H1 (cell line): ENCODE measurements at regions not wholly inside any gene's neighbourhood (a gene's known extent, or its start where the extent isn't known, plus 50 kb on each side); places are given as distances from the start of the nearest gene placed in this dataset.

Experiments
- CTCF ChIA-PET: fragments of 300-600 bp; sonication (Branson Sonifier 250); formaldehyde crosslinking; loops from one replicate; lab custom pipeline; 2021; ENCODE audit not compliant: partially characterized antibody; lab: Charles Lee
- POLR2A ChIA-PET: fragments of 300-600 bp; sonication (Branson Sonifier 250); formaldehyde crosslinking; loops from one replicate; lab custom pipeline; 2021; ENCODE audit warnings: inconsistent platforms; ENCODE audit not compliant: partially characterized antibody; lab: Charles Lee
- DNase-seq, 2 experiments: peaks; one replicate each; pipeline versions ENCODE4 v3.0.0 to v3.0.0-alpha.2; 2010 to 2022; ENCODE audit warnings: low spot score in 2 of 2, low read depth in 1 of 2, mixed read lengths in 1 of 2
- FAIRE-seq: peaks from 2 replicates; lab custom pipeline; 2011; peaks lifted over from hg19 to GRCh38; lab: Jason Lieb, UNC
- H2AFZ ChIP-seq: 2 replicates; pipeline ENCODE4 v1.8.1; 2012; ENCODE audit warnings: low read length, inconsistent platforms
- H2AK5ac ChIP-seq: 2 replicates; pipeline ENCODE4 v1.6.1; 2013; ENCODE audit warnings: low read depth, low read length
- H2BK120ac ChIP-seq: replicated peaks from 2 replicates; pipeline ENCODE3; 2013; ENCODE audit warnings: low read depth, low read length, inconsistent platforms
- H2BK12ac ChIP-seq: 2 replicates; pipeline ENCODE4 v1.6.1; 2013; ENCODE audit warnings: low read depth, low read length
- H2BK15ac ChIP-seq: 2 replicates; pipeline ENCODE4 v1.6.1; 2013; ENCODE audit warnings: low read length
- H2BK20ac ChIP-seq: 2 replicates; pipeline ENCODE4 v1.6.1; 2013; ENCODE audit warnings: low read length
- H2BK5ac ChIP-seq: 2 replicates; pipeline ENCODE4 v1.6.1; 2013; ENCODE audit warnings: low read depth, low read length
- H3K14ac ChIP-seq: 2 replicates; pipeline ENCODE4 v1.6.1; 2013; ENCODE audit warnings: inconsistent platforms; ENCODE audit not compliant: insufficient read length
- H3K18ac ChIP-seq: 2 replicates; pipeline ENCODE4 v1.6.1; 2013; ENCODE audit warnings: low read length; ENCODE audit errors: extremely low read depth
- H3K23ac ChIP-seq: 2 replicates; pipeline ENCODE4 v1.6.1; 2013; ENCODE audit warnings: inconsistent platforms; ENCODE audit not compliant: insufficient read length
- H3K23me2 ChIP-seq: 2 replicates; pipeline ENCODE4 v1.6.1; 2013; ENCODE audit warnings: low read depth, low read length
- H3K27ac ChIP-seq: 2 replicates; pipeline ENCODE4 v1.6.1; 2011; ENCODE audit warnings: low read depth, low read length, inconsistent platforms
- H3K27me3 ChIP-seq, 4 experiments: replicated peaks in 1 of 4; 1 replicate in 1 of 4; 2 replicates in 3 of 4; pipeline versions ENCODE4 v1.6.1 to v1.8.1; 2011 to 2013; ENCODE audit warnings: low read length in 3 of 4, mild to moderate bottlenecking in 3 of 4, inconsistent platforms in 2 of 4, mixed read lengths in 2 of 4, moderate library complexity in 1 of 4; ENCODE audit not compliant: control insufficient read depth in 3 of 4, insufficient read depth in 3 of 4; ENCODE audit errors: extremely low read depth in 1 of 4
- H3K36me3 ChIP-seq, 4 experiments: 2 replicates each; pipeline versions ENCODE4 v1.6.1 to v1.8.1; 2011 to 2013; ENCODE audit warnings: mild to moderate bottlenecking in 4 of 4, low read length in 3 of 4, moderate library complexity in 2 of 4, control low read depth in 1 of 4, inconsistent platforms in 1 of 4; ENCODE audit not compliant: insufficient read depth in 4 of 4, control insufficient read depth in 2 of 4
- H3K4ac ChIP-seq: replicated peaks from 2 replicates; pipeline ENCODE3; 2013; ENCODE audit warnings: low read length, low read depth, mixed read lengths, inconsistent platforms; ENCODE audit not compliant: insufficient read length
- H3K4me1 ChIP-seq, 4 experiments: replicated peaks in 1 of 4; 1 replicate in 1 of 4; 2 replicates in 3 of 4; pipeline versions ENCODE4 v1.6.1 to v1.8.1; 2011 to 2013; ENCODE audit warnings: low read length in 3 of 4, inconsistent platforms in 2 of 4, mixed read lengths in 1 of 4; ENCODE audit not compliant: insufficient read depth in 4 of 4, control insufficient read depth in 3 of 4
- H3K4me2 ChIP-seq, 2 experiments: 2 replicates each; pipeline versions ENCODE4 v1.6.1 to v1.8.1; 2011 to 2013; ENCODE audit warnings: low read depth in 2 of 2, low read length in 2 of 2, control low read depth in 1 of 2, inconsistent platforms in 1 of 2, mild to moderate bottlenecking in 1 of 2; ENCODE audit not compliant: insufficient read depth in 1 of 2
- H3K4me3 ChIP-seq, 4 experiments: fragments of 200-600, 300-600 bp in 1 of 4; sonication (generic), shearing (Covaris generic), sonication (Bioruptor Twin) in 1 of 4; 2 replicates each; pipeline versions ENCODE4 v1.5.1 to v1.8.1; 2011 to 2016; ENCODE audit warnings: low read length in 4 of 4, low read depth in 3 of 4, control low read depth in 2 of 4, inconsistent platforms in 2 of 4, mild to moderate bottlenecking in 2 of 4, mixed read lengths in 1 of 4, moderate library complexity in 1 of 4; ENCODE audit not compliant: insufficient read depth in 2 of 4; ENCODE audit errors: extremely low read depth in 1 of 4
- H3K56ac ChIP-seq: replicated peaks from 2 replicates; pipeline ENCODE3; 2013; ENCODE audit warnings: low read depth, mild to moderate bottlenecking, mixed read lengths, low read length, inconsistent platforms; ENCODE audit not compliant: insufficient read length
- H3K79me1 ChIP-seq: 2 replicates; pipeline ENCODE4 v1.6.1; 2013; ENCODE audit warnings: low read depth, low read length, control low read depth
- H3K79me2 ChIP-seq, 2 experiments: 2 replicates each; pipeline versions ENCODE4 v1.6.1 to v1.8.1; 2012 to 2013; ENCODE audit warnings: low read length in 2 of 2, mild to moderate bottlenecking in 2 of 2, inconsistent platforms in 1 of 2; ENCODE audit not compliant: insufficient read depth in 2 of 2, control insufficient read depth in 1 of 2
- H3K9ac ChIP-seq, 4 experiments: replicated peaks in 1 of 4; 1 replicate in 1 of 4; 2 replicates in 3 of 4; pipeline versions ENCODE4 v1.6.1 to v1.8.1; 2011 to 2013; ENCODE audit warnings: low read depth in 3 of 4, low read length in 3 of 4, control low read depth in 2 of 4, mild to moderate bottlenecking in 2 of 4, moderate library complexity in 2 of 4, inconsistent platforms in 1 of 4; ENCODE audit errors: extremely low read depth in 1 of 4
- H3K9me3 ChIP-seq, 2 experiments: 2 replicates each; pipeline versions ENCODE4 v1.6.1 to v1.8.1; 2012 to 2013; ENCODE audit warnings: mild to moderate bottlenecking in 2 of 2, moderate library complexity in 2 of 2, control low read depth in 1 of 2, inconsistent platforms in 1 of 2, low read depth in 1 of 2, low read length in 1 of 2, mixed read lengths in 1 of 2; ENCODE audit not compliant: insufficient read depth in 2 of 2
- H4K20me1 ChIP-seq, 2 experiments: replicated peaks in 1 of 2; 2 replicates each; pipeline versions ENCODE3 to v1.8.1; 2011 to 2013; ENCODE audit warnings: inconsistent platforms in 2 of 2, low read length in 2 of 2, mild to moderate bottlenecking in 1 of 2; ENCODE audit not compliant: insufficient read depth in 2 of 2, control insufficient read depth in 1 of 2
- H4K5ac ChIP-seq: 2 replicates; pipeline ENCODE4 v1.6.1; 2013; ENCODE audit warnings: low read length, low read depth, mixed read lengths, inconsistent platforms; ENCODE audit not compliant: insufficient read length
- H4K8ac ChIP-seq: 2 replicates; pipeline ENCODE4 v1.8.0; 2013; ENCODE audit warnings: mild to moderate bottlenecking, moderate library complexity, low read length, inconsistent platforms; ENCODE audit not compliant: insufficient read depth; ENCODE audit errors: extremely low read depth
- H4K91ac ChIP-seq: replicated peaks from 2 replicates; pipeline ENCODE3; 2013; ENCODE audit warnings: low read length, mixed read lengths, inconsistent platforms; ENCODE audit not compliant: insufficient read length
- EGR1 ChIP-seq: IDR thresholded peaks from 2 replicates; pipeline ENCODE4 v1.6.1; 2011; ENCODE audit warnings: low read depth, low read length, borderline replicate concordance
- GTF2F1 ChIP-seq: IDR thresholded peaks from 2 replicates; pipeline ENCODE4 v1.6.1; 2012; ENCODE audit warnings: low read depth, low read length, improper control_type of control experiment, borderline replicate concordance
- MAFK ChIP-seq: IDR thresholded peaks from 2 replicates; pipeline ENCODE4 v1.6.1; 2012; ENCODE audit warnings: low read depth, mild to moderate bottlenecking, improper control_type of control experiment, low read length
- MAX ChIP-seq: IDR thresholded peaks from 2 replicates; pipeline ENCODE4 v1.6.1; 2012; ENCODE audit warnings: inconsistent platforms
- NRF1 ChIP-seq: IDR thresholded peaks from 2 replicates; pipeline ENCODE4 v1.6.1; 2011; ENCODE audit warnings: mild to moderate bottlenecking, low read depth, low read length, improper control_type of control experiment
- POU5F1 ChIP-seq: IDR thresholded peaks from 2 replicates; pipeline ENCODE4 v1.6.1; 2011; ENCODE audit warnings: low read depth, mild to moderate bottlenecking, low read length, moderate library complexity
- RFX5 ChIP-seq: IDR thresholded peaks from 2 replicates; pipeline ENCODE4 v1.6.1; 2011; ENCODE audit warnings: low read depth, low read length, improper control_type of control experiment, borderline replicate concordance
- SIN3A ChIP-seq, 2 experiments: IDR thresholded peaks in 1 of 2; conservative IDR thresholded peaks in 1 of 2; 2 replicates each; pipeline ENCODE4 v1.6.1; 2011 to 2012; ENCODE audit warnings: low read length in 2 of 2, improper control_type of control experiment in 1 of 2, low read depth in 1 of 2, mild to moderate bottlenecking in 1 of 2
- SIX5 ChIP-seq: IDR thresholded peaks from 2 replicates; pipeline ENCODE4 v1.6.1; 2011; ENCODE audit warnings: mild to moderate bottlenecking, low read depth, low read length
- SRF ChIP-seq: IDR thresholded peaks from 2 replicates; pipeline ENCODE4 v1.6.1; 2011; ENCODE audit warnings: mild to moderate bottlenecking, low read depth, low read length, moderate library complexity
- TAF7 ChIP-seq: optimal IDR thresholded peaks from 2 replicates; pipeline ENCODE3; 2011; ENCODE audit warnings: low read depth, mild to moderate bottlenecking, inconsistent platforms, low read length, moderate library complexity, borderline replicate concordance
- TBP ChIP-seq: IDR thresholded peaks from 2 replicates; pipeline ENCODE4 v1.6.1; 2011; ENCODE audit warnings: low read depth, low read length, improper control_type of control experiment
- USF2 ChIP-seq: IDR thresholded peaks from 2 replicates; pipeline ENCODE4 v1.6.1; 2011; ENCODE audit warnings: low read length, improper control_type of control experiment
- WGBS, 2 experiments: shearing (Covaris generic) in 1 of 2; methylation state at CpG; one replicate each; pipeline versions ENCODE4 v1.1.6 to v1.1.7; 2013 to 2015; ENCODE audit warnings: low lambda C conversion rate in 2 of 2, mixed read lengths in 2 of 2, inconsistent platforms in 1 of 2, low coverage in 1 of 2, missing lambda C conversion rate in 1 of 2; ENCODE audit not compliant: insufficient replicate concordance in 2 of 2, insufficient coverage in 1 of 2, insufficient read length in 1 of 2; ENCODE audit errors: extremely low coverage in 1 of 2, missing lambda C conversion rate in 1 of 2; 5-methylcytosine and 5-hydroxymethylcytosine counted together

GRCh38 chr10:64762861-64763260 lies 1241.7 kb downstream of the REEP3 start:
- H3K79me1 ChIP-seq: no peaks in the 10 kb centered on the region
- no peak overlapping the region for H2AFZ ChIP-seq
- no peak overlapping the region for H4K91ac ChIP-seq
- H3K9ac ChIP-seq: no peak overlapping the region
- H3K27me3 ChIP-seq: no peaks in the 10 kb centered on the region
- no peak overlapping the region for H3K27ac ChIP-seq
- no peaks in the 10 kb centered on the region for H3K36me3 ChIP-seq
- H3K56ac ChIP-seq: no peak overlapping the region
- ChIA-PET CTCF (interaction anchor here (0.8 kb wide), 1 partner anchor 47 kb away, joined by 3 read pairs; no protein-coding TSS in a partner anchor), POLR2A (no interaction called here)
- H3K4me3 ChIP-seq: no peak overlapping the region
- no peak overlapping the region for H2BK12ac ChIP-seq
- H3K4me1 ChIP-seq: no peaks in the 10 kb centered on the region
- no peaks in the 10 kb centered on the region for H3K9me3 ChIP-seq
- 86% methylated on average over 4 of the region's 4 CpGs; no CpG with 5 or more reads in 1 of the 2 experiments for WGBS, 2 experiments
- H2BK120ac ChIP-seq: no peak overlapping the region
- no peak overlapping the region for H3K14ac ChIP-seq
- no peak overlapping the region for H2BK5ac ChIP-seq
- H2BK20ac ChIP-seq: no peak overlapping the region
- H3K18ac ChIP-seq: no peak overlapping the region
- no peak overlapping the region for H2AK5ac ChIP-seq
- no peak overlapping the region for H2BK15ac ChIP-seq
- no peak for FAIRE-seq
- no peak overlapping the region for H4K8ac ChIP-seq
- H4K5ac ChIP-seq: no peak overlapping the region
- TF ChIP-seq TBP (no peak), SIN3A (conservative IDR thresholded peaks at IDR 0.05 in 1 of 2, IDR thresholded peaks at IDR 0.05 in 1 of 2; ENCODE audit: low read depth in 1 of 2, low read length in 2 of 2) (no peak), MAX (no peak), NRF1 (no peak), SIX5 (no peak), EGR1 (no peak), RFX5 (no peak), GTF2F1 (no peak), SRF (no peak), TAF7 (no peak), MAFK (no peak), POU5F1 (no peak), USF2 (no peak)
- H4K20me1 ChIP-seq: no peaks in the 10 kb centered on the region
- no peak overlapping the region for H3K23ac ChIP-seq
- no peaks in the 10 kb centered on the region for H3K23me2 ChIP-seq
- no peak overlapping the region for H3K4me2 ChIP-seq
- no peaks in the 10 kb centered on the region for H3K79me2 ChIP-seq
- no peak overlapping the region for H3K4ac ChIP-seq
- no peak for DNase-seq
